CD4-positive, alpha-beta T cell (primary cell): ENCODE measurements at regions not wholly inside any gene's neighbourhood (a gene's known extent, or its start where the extent isn't known, plus 50 kb on each side); places are given as distances from the start of the nearest gene placed in this dataset.

Experiments used
- ATAC-seq: fragments of 200-7000 bp; cut with Tn5 transposase; one replicate; pipeline ENCODE4 v1.10.0; 2022; ENCODE audit warnings: mild to moderate bottlenecking; ENCODE audit not compliant: poor library complexity
- CTCF ChIA-PET: fragments of 350-600 bp; sonication (Branson Sonifier 250); formaldehyde crosslinking; loops from one replicate; lab custom pipeline; 2021; ENCODE audit warnings: antibody characterized with exemption, inconsistent platforms; lab: Charles Lee
- POLR2A ChIA-PET: fragments of 350-600 bp; sonication (Branson Sonifier 250); formaldehyde crosslinking; loops from one replicate; lab custom pipeline; 2021; ENCODE audit warnings: antibody characterized with exemption, inconsistent platforms; lab: Charles Lee
- DNase-seq, 14 experiments: peaks; one replicate each; pipeline ENCODE4 v3.0.0-alpha.2; 2013 to 2020; ENCODE audit warnings: mixed read lengths in 2 of 14
- H3K27ac ChIP-seq, 2 donors: one replicate each; pipeline versions ENCODE4 v1.5.1 to v1.7.0; 2013; ENCODE audit warnings: low read length in 2 of 2, low read depth in 1 of 2, mild to moderate bottlenecking in 1 of 2
- H3K27me3 ChIP-seq, 2 experiments: 1 replicate in 1 of 2; 2 replicates in 1 of 2; pipeline versions ENCODE4 v1.6.1 to v1.7.0; 2013; ENCODE audit warnings: low read length in 2 of 2, control low read depth in 1 of 2, mild to moderate bottlenecking in 1 of 2, moderate library complexity in 1 of 2; ENCODE audit not compliant: insufficient read depth in 2 of 2, control insufficient read depth in 1 of 2
- H3K36me3 ChIP-seq: one replicate; pipeline ENCODE4 v1.6.1; 2013; ENCODE audit warnings: low read length, control low read depth; ENCODE audit not compliant: insufficient read depth
- H3K4me1 ChIP-seq: one replicate; pipeline ENCODE4 v1.6.1; 2013; ENCODE audit warnings: low read length, control low read depth; ENCODE audit not compliant: insufficient read depth
- H3K4me3 ChIP-seq: one replicate; pipeline ENCODE4 v1.5.1; 2013; ENCODE audit warnings: mild to moderate bottlenecking, low read length, moderate library complexity
- H3K9me3 ChIP-seq, 2 experiments: 1 replicate in 1 of 2; 2 replicates in 1 of 2; pipeline versions ENCODE4 v1.6.1 to v1.7.0; 2013; ENCODE audit warnings: low read length in 2 of 2, mild to moderate bottlenecking in 2 of 2, control low read depth in 1 of 2, moderate library complexity in 1 of 2; ENCODE audit not compliant: control insufficient read depth in 1 of 2, insufficient read depth in 1 of 2
- H3K27ac Mint-ChIP-seq: one replicate; pipeline ENCODE4 v1.8.0; 2020; ENCODE audit warnings: mixed read lengths
- H3K27me3 Mint-ChIP-seq: one replicate; pipeline ENCODE4 v1.8.0; 2021; ENCODE audit warnings: mixed read lengths
- H3K36me3 Mint-ChIP-seq: one replicate; pipeline ENCODE4 v1.8.0; 2021; ENCODE audit warnings: low read depth, mixed read lengths
- H3K4me1 Mint-ChIP-seq: one replicate; pipeline ENCODE4 v1.8.0; 2021; ENCODE audit warnings: low read depth, mixed read lengths
- H3K4me3 Mint-ChIP-seq: one replicate; pipeline ENCODE4 v1.8.0; 2020; ENCODE audit warnings: mild to moderate bottlenecking, mixed read lengths
- H3K9me3 Mint-ChIP-seq: one replicate; pipeline ENCODE4 v1.8.0; 2020; ENCODE audit warnings: mixed read lengths
- intact Hi-C, 2 experiments: fragments of 100-400 bp; cut with DNase I in 1 of 2; cut with micrococcal nuclease in 1 of 2; formaldehyde crosslinking; loops; one replicate each; pipeline versions ENCODE4 v1.15.1 to v1.9.0; 2023 to 2025; cut with DNase I, micrococcal nuclease
- TF ChIP-seq, protein P1 (sequence below): fragments of 200-600 bp; IDR thresholded peaks from one replicate; pipeline ENCODE4 v1.8.0; 2022; ENCODE audit warnings: antibody characterized with exemption, mild to moderate bottlenecking

GRCh38 chr7:3200504-3200903 is 100.5 kb upstream of the SDK1 start:
- Histone ChIP-seq H3K36me3 (no peaks in the 10 kb centered on the region), H3K27me3 (no peaks in the 10 kb centered on the region), H3K4me3 (no peak overlapping the region), H3K4me1 (no peaks in the 10 kb centered on the region), H3K9me3 (peaks cover 7 to 17% of the 10 kb centered on the region in 2 experiments), H3K27ac (no peak overlapping the region)
- Mint-ChIP-seq H3K4me3 (no peak overlapping the region), H3K9me3 (peaks cover 2% of the 10 kb centered on the region), H3K36me3 (no peaks in the 10 kb centered on the region), H3K27ac (no peak overlapping the region), H3K27me3 (no peaks in the 10 kb centered on the region), H3K4me1 (no peaks in the 10 kb centered on the region)
- intact Hi-C loops, result loop anchor here in 1 of 2 experiments (1.0 to 2.0 kb wide), 2 partner anchors 314 to 335 kb away; no protein-coding TSS in a partner anchor
- no peak for ATAC-seq
- TF ChIP-seq, protein P1, sequence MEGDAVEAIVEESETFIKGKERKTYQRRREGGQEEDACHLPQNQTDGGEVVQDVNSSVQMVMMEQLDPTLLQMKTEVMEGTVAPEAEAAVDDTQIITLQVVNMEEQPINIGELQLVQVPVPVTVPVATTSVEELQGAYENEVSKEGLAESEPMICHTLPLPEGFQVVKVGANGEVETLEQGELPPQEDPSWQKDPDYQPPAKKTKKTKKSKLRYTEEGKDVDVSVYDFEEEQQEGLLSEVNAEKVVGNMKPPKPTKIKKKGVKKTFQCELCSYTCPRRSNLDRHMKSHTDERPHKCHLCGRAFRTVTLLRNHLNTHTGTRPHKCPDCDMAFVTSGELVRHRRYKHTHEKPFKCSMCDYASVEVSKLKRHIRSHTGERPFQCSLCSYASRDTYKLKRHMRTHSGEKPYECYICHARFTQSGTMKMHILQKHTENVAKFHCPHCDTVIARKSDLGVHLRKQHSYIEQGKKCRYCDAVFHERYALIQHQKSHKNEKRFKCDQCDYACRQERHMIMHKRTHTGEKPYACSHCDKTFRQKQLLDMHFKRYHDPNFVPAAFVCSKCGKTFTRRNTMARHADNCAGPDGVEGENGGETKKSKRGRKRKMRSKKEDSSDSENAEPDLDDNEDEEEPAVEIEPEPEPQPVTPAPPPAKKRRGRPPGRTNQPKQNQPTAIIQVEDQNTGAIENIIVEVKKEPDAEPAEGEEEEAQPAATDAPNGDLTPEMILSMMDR, result peak; percentile 45
- ChIA-PET CTCF (no interaction called here), POLR2A (interaction anchor here (0.6 kb wide), 1 partner anchor 1691 kb away, joined by 3 read pairs; no protein-coding TSS in a partner anchor)
- DNase-seq, result peak in 6 of 14 experiments; percentile 2 to 34 (median 23)

GRCh38 chr7:3201306-3201705 is 99.7 kb upstream of the SDK1 start:
- no peaks in the 10 kb centered on the region for H3K27me3 Mint-ChIP-seq
- H3K36me3 Mint-ChIP-seq, result no peaks in the 10 kb centered on the region
- TF ChIP-seq, protein P1, result no peak
- H3K4me1 Mint-ChIP-seq, result no peaks in the 10 kb centered on the region
- H3K9me3 Mint-ChIP-seq, result peaks cover 2% of the 10 kb centered on the region
- DNase-seq, result no peak
- no peaks in the 10 kb centered on the region for H3K36me3 ChIP-seq
- no peak for ATAC-seq
- H3K4me3 ChIP-seq, result no peak overlapping the region
- no peaks in the 10 kb centered on the region for H3K4me1 ChIP-seq
- POLR2A ChIA-PET, result no interaction called here
- H3K9me3 ChIP-seq, result peaks cover 7 to 17% of the 10 kb centered on the region in 2 experiments
- no peak overlapping the region for H3K27ac Mint-ChIP-seq
- intact Hi-C loops, result loop anchor here in 1 of 2 experiments (2.0 kb wide), 1 partner anchor 315 kb away; no protein-coding TSS in a partner anchor
- CTCF ChIA-PET, result no interaction called here
- H3K27me3 ChIP-seq, result no peaks in the 10 kb centered on the region
- H3K27ac ChIP-seq, result no peak overlapping the region
- H3K4me3 Mint-ChIP-seq, result no peak overlapping the region

DNA sequence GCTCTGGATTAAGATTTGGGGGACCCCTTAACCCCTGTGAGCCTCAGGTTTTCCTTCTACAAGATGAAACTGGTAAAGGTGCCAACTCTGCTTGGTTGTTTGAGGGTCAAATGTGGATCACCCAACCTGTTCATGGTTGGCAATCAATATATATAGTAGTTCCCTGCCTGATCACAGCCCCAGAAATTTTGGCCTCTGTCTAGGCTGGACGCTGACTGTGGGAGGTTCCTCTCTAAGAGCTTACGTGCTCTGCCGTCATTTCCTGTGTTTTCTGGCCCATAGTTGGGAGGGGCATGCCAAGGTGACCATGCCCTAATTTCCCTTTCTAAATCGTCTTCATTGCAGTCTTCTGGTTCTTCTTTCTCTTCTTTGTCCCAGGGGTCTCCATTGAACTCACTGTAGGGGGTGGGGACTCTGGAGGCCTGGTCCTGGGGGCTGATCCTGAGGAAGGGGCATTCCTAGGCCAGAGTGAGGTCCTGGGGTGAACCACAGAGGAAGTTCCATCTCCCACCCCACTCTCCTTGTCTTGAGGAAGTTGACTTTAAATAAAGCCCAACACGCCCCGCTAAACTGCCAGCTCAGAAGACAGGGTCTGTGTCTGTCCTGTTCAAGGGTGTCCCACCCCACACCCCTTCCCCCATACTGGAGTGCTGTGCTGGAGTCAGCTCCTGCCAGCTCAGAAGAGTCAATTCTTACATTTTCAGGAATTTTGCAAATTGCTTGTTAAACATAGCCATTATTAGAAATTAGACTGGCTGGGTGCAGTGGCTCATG is 98.9 kb upstream of the SDK1 start:
- H3K9me3 Mint-ChIP-seq, result peaks cover 2% of the 10 kb centered on the region
- no peaks in the 10 kb centered on the region for H3K36me3 ChIP-seq
- H3K4me3 Mint-ChIP-seq, result no peak overlapping the region
- no peaks in the 10 kb centered on the region for H3K36me3 Mint-ChIP-seq
- no peaks in the 10 kb centered on the region for H3K27me3 Mint-ChIP-seq
- CTCF ChIA-PET, result no interaction called here
- peaks cover 7 to 11% of the 10 kb centered on the region in 2 experiments for H3K9me3 ChIP-seq
- ATAC-seq, result no peak
- no peaks in the 10 kb centered on the region for H3K27me3 ChIP-seq
- no peak overlapping the region for H3K27ac Mint-ChIP-seq
- POLR2A ChIA-PET, result no interaction called here
- no peaks in the 10 kb centered on the region for H3K4me1 Mint-ChIP-seq
- H3K4me1 ChIP-seq, result no peaks in the 10 kb centered on the region
- H3K4me3 ChIP-seq, result no peak overlapping the region
- TF ChIP-seq, protein P1, result no peak
- intact Hi-C loops, result loop anchor here in 1 of 2 experiments (2.0 kb wide), 1 partner anchor 315 kb away; no protein-coding TSS in a partner anchor
- H3K27ac ChIP-seq, result no peak overlapping the region
- DNase-seq, result no peak
